ENCODE measurements at regions not wholly inside any gene's neighbourhood (a gene's known extent, or its start where the extent isn't known, plus 50 kb on each side); places are given as distances from the start of the nearest gene placed in this dataset.
A peak's percentile ranks its signal among the peaks of the same experiment; 100 is the strongest.

DNA sequence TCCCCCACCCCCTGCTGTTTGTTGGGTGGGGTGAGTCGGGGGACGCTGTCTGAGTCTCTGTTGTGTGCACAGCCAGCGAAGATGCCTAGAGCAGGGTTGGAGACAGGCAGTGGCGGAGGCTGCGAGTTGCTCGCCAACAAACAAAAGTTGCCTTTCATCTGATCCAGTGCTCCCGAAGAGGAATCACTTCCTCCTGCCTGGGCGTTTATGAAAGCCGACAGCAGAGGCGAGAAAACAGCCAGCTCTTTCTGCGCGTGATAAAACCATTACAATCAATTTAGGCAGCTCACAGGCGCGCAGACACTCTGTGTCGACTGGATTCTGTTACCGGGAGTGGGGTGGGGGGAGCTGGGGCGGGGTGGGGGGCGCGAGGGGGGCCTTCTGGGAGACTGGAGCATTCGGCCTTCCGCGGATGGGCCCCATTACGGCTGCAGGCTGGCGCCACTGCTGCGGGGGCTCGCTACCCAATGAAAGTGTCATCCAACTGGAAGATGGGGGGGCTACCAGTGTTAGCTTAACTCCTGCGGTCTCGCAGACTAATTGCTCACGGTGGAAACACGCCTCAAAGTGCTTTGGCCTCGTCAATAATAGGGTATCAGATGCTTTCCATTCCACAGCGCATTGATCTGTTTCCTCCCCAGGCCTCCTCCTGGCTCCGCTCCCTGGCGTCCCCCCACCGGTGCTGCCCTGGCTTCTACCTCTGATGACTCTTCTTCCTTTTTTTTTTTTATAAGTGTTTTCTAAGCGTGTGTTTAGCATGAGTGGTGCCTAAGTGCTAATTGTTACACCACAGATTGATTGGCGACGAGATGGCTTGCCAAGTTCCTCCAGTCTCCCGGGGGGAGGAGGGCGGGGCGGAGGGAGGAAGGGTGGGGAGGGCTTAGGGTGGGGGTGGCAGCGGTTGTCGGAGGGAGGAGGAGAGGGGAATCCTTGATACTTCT lies 678.4 kb downstream of the MED13L start:
- no peak overlapping the region for H3K4me3 ChIP-seq
- H3K9ac ChIP-seq (ENCODE audit: insufficient read depth in 1 of 2, low read length in 2 of 2) = peak overlapping the region in 1 of 2 donors; percentile 71
- peaks cover 0 to 4% (median 0%) of the 10 kb centered on the region in 5 donors for H3K4me1 ChIP-seq (ENCODE audit: control insufficient read depth in 5 of 5, insufficient read depth in 5 of 5, low read length in 5 of 5)
- no peak for TF ChIP-seq CTCF (IDR thresholded peaks at IDR 0.05; ENCODE audit: control extremely low read depth, extremely low read depth)
- ATAC-seq (ENCODE audit: insufficient read depth, low FRiP score) (peak; percentile 37), DNase-seq (peak; percentile 58 to 81 (median 68))
- WGBS, 2 donors = 4 to 6% methylated on average over 43 of the region's 43 CpGs
- no peaks in the 10 kb centered on the region for H3K9me3 ChIP-seq (ENCODE audit: control insufficient read depth in 4 of 4, insufficient read depth in 3 of 4, low read length in 3 of 4)
- no peaks in the 10 kb centered on the region for H3K36me3 ChIP-seq (ENCODE audit: control insufficient read depth in 4 of 4, insufficient read depth in 4 of 4, low read length in 4 of 4)
- no peak overlapping the region for H3K27ac ChIP-seq (ENCODE audit: low read depth in 1 of 2, low read length in 1 of 2)
- peaks cover 0 to 18% (median 0%) of the 10 kb centered on the region in 3 donors for H3K27me3 ChIP-seq (ENCODE audit: control insufficient read depth in 3 of 3, insufficient read depth in 3 of 3, low read length in 2 of 3)

GRCh38 chr12:115597157-115597712 lies 680.3 kb downstream of the MED13L start:
- no peak overlapping the region for H3K9ac ChIP-seq (ENCODE audit: insufficient read depth in 1 of 2, low read length in 2 of 2)
- ATAC-seq (ENCODE audit: insufficient read depth, low FRiP score) (no peak), DNase-seq (no peak)
- H3K4me1 ChIP-seq (ENCODE audit: control insufficient read depth in 5 of 5, insufficient read depth in 5 of 5, low read length in 5 of 5) = peaks cover 0 to 4% (median 0%) of the 10 kb centered on the region in 5 donors
- WGBS, 2 donors = 78% methylated on average over 3 of the region's 3 CpGs
- no peak overlapping the region for H3K27ac ChIP-seq (ENCODE audit: low read depth in 1 of 2, low read length in 1 of 2)
- no peaks in the 10 kb centered on the region for H3K36me3 ChIP-seq (ENCODE audit: control insufficient read depth in 4 of 4, insufficient read depth in 4 of 4, low read length in 4 of 4)
- H3K9me3 ChIP-seq (ENCODE audit: control insufficient read depth in 4 of 4, insufficient read depth in 3 of 4, low read length in 3 of 4) = no peaks in the 10 kb centered on the region
- no peak for TF ChIP-seq CTCF (IDR thresholded peaks at IDR 0.05; ENCODE audit: control extremely low read depth, extremely low read depth)
- no peak overlapping the region for H3K4me3 ChIP-seq
- H3K27me3 ChIP-seq (ENCODE audit: control insufficient read depth in 3 of 3, insufficient read depth in 3 of 3, low read length in 2 of 3) = peaks cover 0 to 18% (median 0%) of the 10 kb centered on the region in 3 donors

GRCh38 chr12:115588131-115588530 lies 689.4 kb downstream of the MED13L start:
- Histone ChIP-seq H3K27ac (ENCODE audit: low read depth in 1 of 2, low read length in 1 of 2) (no peak overlapping the region), H3K4me3 (no peak overlapping the region), H3K36me3 (ENCODE audit: control insufficient read depth in 4 of 4, insufficient read depth in 4 of 4, low read length in 4 of 4) (no peaks in the 10 kb centered on the region), H3K9ac (ENCODE audit: insufficient read depth in 1 of 2, low read length in 2 of 2) (no peak overlapping the region), H3K27me3 (ENCODE audit: control insufficient read depth in 3 of 3, insufficient read depth in 3 of 3, low read length in 2 of 3) (no peaks in the 10 kb centered on the region), H3K9me3 (ENCODE audit: control insufficient read depth in 4 of 4, insufficient read depth in 3 of 4, low read length in 3 of 4) (peaks cover 0 to 2% (median 0%) of the 10 kb centered on the region in 4 donors), H3K4me1 (ENCODE audit: control insufficient read depth in 5 of 5, insufficient read depth in 5 of 5, low read length in 5 of 5) (peaks cover 0 to 1% (median 0%) of the 10 kb centered on the region in 5 donors)
- DNase-seq (no peak), ATAC-seq (ENCODE audit: insufficient read depth, low FRiP score) (no peak)
- WGBS, 2 donors = 88 to 89% methylated on average over 9 of the region's 9 CpGs
- TF ChIP-seq CTCF (IDR thresholded peaks at IDR 0.05; ENCODE audit: control extremely low read depth, extremely low read depth) = no peak
